ENCODE measurements at regions not wholly inside any gene's neighbourhood (a gene's known extent, or its start where the extent isn't known, plus 50 kb on each side); places are given as distances from the start of the nearest gene placed in this dataset.

- TF ChIP-seq, protein P1, sequence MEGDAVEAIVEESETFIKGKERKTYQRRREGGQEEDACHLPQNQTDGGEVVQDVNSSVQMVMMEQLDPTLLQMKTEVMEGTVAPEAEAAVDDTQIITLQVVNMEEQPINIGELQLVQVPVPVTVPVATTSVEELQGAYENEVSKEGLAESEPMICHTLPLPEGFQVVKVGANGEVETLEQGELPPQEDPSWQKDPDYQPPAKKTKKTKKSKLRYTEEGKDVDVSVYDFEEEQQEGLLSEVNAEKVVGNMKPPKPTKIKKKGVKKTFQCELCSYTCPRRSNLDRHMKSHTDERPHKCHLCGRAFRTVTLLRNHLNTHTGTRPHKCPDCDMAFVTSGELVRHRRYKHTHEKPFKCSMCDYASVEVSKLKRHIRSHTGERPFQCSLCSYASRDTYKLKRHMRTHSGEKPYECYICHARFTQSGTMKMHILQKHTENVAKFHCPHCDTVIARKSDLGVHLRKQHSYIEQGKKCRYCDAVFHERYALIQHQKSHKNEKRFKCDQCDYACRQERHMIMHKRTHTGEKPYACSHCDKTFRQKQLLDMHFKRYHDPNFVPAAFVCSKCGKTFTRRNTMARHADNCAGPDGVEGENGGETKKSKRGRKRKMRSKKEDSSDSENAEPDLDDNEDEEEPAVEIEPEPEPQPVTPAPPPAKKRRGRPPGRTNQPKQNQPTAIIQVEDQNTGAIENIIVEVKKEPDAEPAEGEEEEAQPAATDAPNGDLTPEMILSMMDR (conservative IDR thresholded peaks at IDR 0.05 in 1 of 2, IDR thresholded peaks at IDR 0.05 in 1 of 2; ENCODE audit: low read depth in 1 of 2, low read length in 2 of 2): no peak
- TF ChIP-seq EZH2 (IDR thresholded peaks at IDR 0.05; ENCODE audit: low read length, missing control alignments): no peak
Measured at GRCh38 chr5:99019254-99019653, 90.4 kb upstream of the CHD1 start.

All from fibroblast of lung (primary cell).